ENCODE measurements at regions not wholly inside any gene's neighbourhood (a gene's known extent, or its start where the extent isn't known, plus 50 kb on each side); places are given as distances from the start of the nearest gene placed in this dataset.

GRCh38 chr2:71773218-71773617 is 319.9 kb downstream of the DYSF start:
- no peak for TF ChIP-seq POLR2A (IDR thresholded peaks at IDR 0.05)
- no peak for TF ChIP-seq CTCF (IDR thresholded peaks at IDR 0.05)

All from tibial nerve (tissue), 3 donors.